ENCODE measurements at regions not wholly inside any gene's neighbourhood (a gene's known extent, or its start where the extent isn't known, plus 50 kb on each side); places are given as distances from the start of the nearest gene placed in this dataset.

- no peak for DNase-seq (ENCODE audit: low read depth in 2 of 2)
- H4K20me1 ChIP-seq (ENCODE audit: control insufficient read depth, extremely low read depth, insufficient read depth, low read length), result no peaks in the 10 kb centered on the region
- no peaks in the 10 kb centered on the region for H3K9me3 ChIP-seq (ENCODE audit: control insufficient read depth, insufficient read depth, low read depth, low read length)
- no peaks in the 10 kb centered on the region for H3K27me3 ChIP-seq (ENCODE audit: control insufficient read depth, insufficient read depth, low read length)
- H3K4me3 ChIP-seq (replicated peaks in 1 of 4; ENCODE audit: control extremely low read depth in 1 of 4, insufficient read depth in 1 of 4, low read depth in 3 of 4, low read length in 4 of 4), result no peak overlapping the region
- TF ChIP-seq EZH2 (IDR thresholded peaks at IDR 0.05; ENCODE audit: low read length, missing control alignments), result no peak
- TF ChIP-seq, protein P1, sequence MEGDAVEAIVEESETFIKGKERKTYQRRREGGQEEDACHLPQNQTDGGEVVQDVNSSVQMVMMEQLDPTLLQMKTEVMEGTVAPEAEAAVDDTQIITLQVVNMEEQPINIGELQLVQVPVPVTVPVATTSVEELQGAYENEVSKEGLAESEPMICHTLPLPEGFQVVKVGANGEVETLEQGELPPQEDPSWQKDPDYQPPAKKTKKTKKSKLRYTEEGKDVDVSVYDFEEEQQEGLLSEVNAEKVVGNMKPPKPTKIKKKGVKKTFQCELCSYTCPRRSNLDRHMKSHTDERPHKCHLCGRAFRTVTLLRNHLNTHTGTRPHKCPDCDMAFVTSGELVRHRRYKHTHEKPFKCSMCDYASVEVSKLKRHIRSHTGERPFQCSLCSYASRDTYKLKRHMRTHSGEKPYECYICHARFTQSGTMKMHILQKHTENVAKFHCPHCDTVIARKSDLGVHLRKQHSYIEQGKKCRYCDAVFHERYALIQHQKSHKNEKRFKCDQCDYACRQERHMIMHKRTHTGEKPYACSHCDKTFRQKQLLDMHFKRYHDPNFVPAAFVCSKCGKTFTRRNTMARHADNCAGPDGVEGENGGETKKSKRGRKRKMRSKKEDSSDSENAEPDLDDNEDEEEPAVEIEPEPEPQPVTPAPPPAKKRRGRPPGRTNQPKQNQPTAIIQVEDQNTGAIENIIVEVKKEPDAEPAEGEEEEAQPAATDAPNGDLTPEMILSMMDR (conservative IDR thresholded peaks at IDR 0.05 in 1 of 2, IDR thresholded peaks at IDR 0.05 in 1 of 2; ENCODE audit: low read depth in 1 of 2, low read length in 2 of 2), result no peak
- no peak overlapping the region for H3K9ac ChIP-seq (ENCODE audit: insufficient read depth, low read length)
- H3K4me1 ChIP-seq (ENCODE audit: control insufficient read depth, extremely low read depth, insufficient read depth, low read length), result peaks cover 2% of the 10 kb centered on the region
- H3K36me3 ChIP-seq (ENCODE audit: control insufficient read depth, insufficient read depth, low read length), result no peaks in the 10 kb centered on the region
- no peak overlapping the region for H2AFZ ChIP-seq (ENCODE audit: low read length)
- no peak overlapping the region for H3K4me2 ChIP-seq (ENCODE audit: extremely low read depth, insufficient read depth, low read length)
- H3K27ac ChIP-seq (ENCODE audit: insufficient read depth, low read length), result no peak overlapping the region
- H3K79me2 ChIP-seq (ENCODE audit: control insufficient read depth, insufficient read depth, low read length), result no peaks in the 10 kb centered on the region
These were observed 263.2 kb upstream of the C2CD4B start for GRCh38 chr15:62428259-62428658.

- H3K4me3 ChIP-seq (replicated peaks in 1 of 4; ENCODE audit: control extremely low read depth in 1 of 4, insufficient read depth in 1 of 4, low read depth in 3 of 4, low read length in 4 of 4), result no peak overlapping the region
- TF ChIP-seq, protein P1 (conservative IDR thresholded peaks at IDR 0.05 in 1 of 2, IDR thresholded peaks at IDR 0.05 in 1 of 2; ENCODE audit: low read depth in 1 of 2, low read length in 2 of 2), result no peak
- no peak for TF ChIP-seq EZH2 (IDR thresholded peaks at IDR 0.05; ENCODE audit: low read length, missing control alignments)
- no peak overlapping the region for H2AFZ ChIP-seq (ENCODE audit: low read length)
- no peaks in the 10 kb centered on the region for H3K36me3 ChIP-seq (ENCODE audit: control insufficient read depth, insufficient read depth, low read length)
- no peaks in the 10 kb centered on the region for H3K79me2 ChIP-seq (ENCODE audit: control insufficient read depth, insufficient read depth, low read length)
- no peak overlapping the region for H3K27ac ChIP-seq (ENCODE audit: insufficient read depth, low read length)
- no peaks in the 10 kb centered on the region for H3K27me3 ChIP-seq (ENCODE audit: control insufficient read depth, insufficient read depth, low read length)
- H3K9ac ChIP-seq (ENCODE audit: insufficient read depth, low read length), result no peak overlapping the region
- peak in 1 of 2 donors; percentile 18 for DNase-seq (ENCODE audit: low read depth in 2 of 2)
- no peak overlapping the region for H3K4me2 ChIP-seq (ENCODE audit: extremely low read depth, insufficient read depth, low read length)
- H4K20me1 ChIP-seq (ENCODE audit: control insufficient read depth, extremely low read depth, insufficient read depth, low read length), result no peaks in the 10 kb centered on the region
- H3K4me1 ChIP-seq (ENCODE audit: control insufficient read depth, extremely low read depth, insufficient read depth, low read length), result peaks cover 2% of the 10 kb centered on the region
- H3K9me3 ChIP-seq (ENCODE audit: control insufficient read depth, insufficient read depth, low read depth, low read length), result no peaks in the 10 kb centered on the region
These were observed 263.9 kb upstream of the C2CD4B start for GRCh38 chr15:62428851-62429598.

DNA sequence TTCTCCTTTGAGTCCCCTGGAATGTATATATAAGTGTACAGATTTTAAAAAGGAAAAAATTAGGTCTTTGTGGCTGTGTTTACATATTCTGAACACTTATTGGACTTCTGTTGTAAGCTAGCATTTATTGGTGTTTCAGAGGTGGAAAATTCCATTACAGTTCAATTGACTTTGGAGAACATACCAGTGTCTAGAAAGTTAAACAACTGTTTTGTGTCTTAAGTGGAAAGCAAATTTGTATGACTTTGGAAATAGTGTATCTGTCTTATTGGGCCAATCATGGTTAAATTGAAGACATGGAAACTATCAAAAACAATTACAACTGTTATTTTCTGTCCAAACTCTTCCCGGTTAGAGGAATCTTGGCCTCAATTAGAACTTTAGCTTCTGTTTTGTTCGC lies 265.0 kb upstream of the C2CD4B start:
- no peak overlapping the region for H2AFZ ChIP-seq (ENCODE audit: low read length)

More for the DNA sequence above, 265.0 kb upstream of the C2CD4B start:
- Histone ChIP-seq H3K27me3 (ENCODE audit: control insufficient read depth, insufficient read depth, low read length) (no peaks in the 10 kb centered on the region), H3K4me2 (ENCODE audit: extremely low read depth, insufficient read depth, low read length) (no peak overlapping the region), H3K79me2 (ENCODE audit: control insufficient read depth, insufficient read depth, low read length) (no peaks in the 10 kb centered on the region), H3K9ac (ENCODE audit: insufficient read depth, low read length) (no peak overlapping the region), H3K4me3 (replicated peaks in 1 of 4; ENCODE audit: control extremely low read depth in 1 of 4, insufficient read depth in 1 of 4, low read depth in 3 of 4, low read length in 4 of 4) (no peak overlapping the region), H4K20me1 (ENCODE audit: control insufficient read depth, extremely low read depth, insufficient read depth, low read length) (no peaks in the 10 kb centered on the region), H3K27ac (ENCODE audit: insufficient read depth, low read length) (no peak overlapping the region), H3K4me1 (ENCODE audit: control insufficient read depth, extremely low read depth, insufficient read depth, low read length) (peaks cover 2% of the 10 kb centered on the region), H3K36me3 (ENCODE audit: control insufficient read depth, insufficient read depth, low read length) (no peaks in the 10 kb centered on the region), H3K9me3 (ENCODE audit: control insufficient read depth, insufficient read depth, low read depth, low read length) (no peaks in the 10 kb centered on the region)
- TF ChIP-seq, protein P1 (conservative IDR thresholded peaks at IDR 0.05 in 1 of 2, IDR thresholded peaks at IDR 0.05 in 1 of 2; ENCODE audit: low read depth in 1 of 2, low read length in 2 of 2), result no peak
- no peak for TF ChIP-seq EZH2 (IDR thresholded peaks at IDR 0.05; ENCODE audit: low read length, missing control alignments)
- no peak for DNase-seq (ENCODE audit: low read depth in 2 of 2)

Measured in fibroblast of lung (primary cell).